IMR-90 (cell line): ENCODE measurements at regions not wholly inside any gene's neighbourhood (a gene's known extent, or its start where the extent isn't known, plus 50 kb on each side); places are given as distances from the start of the nearest gene placed in this dataset.
A peak's percentile ranks its signal among the peaks of the same experiment; 100 is the strongest.

Experiments used
- ATAC-seq: fragments of 200-7000 bp; cut with Tn5 transposase; 2 replicates; pipeline ENCODE4 v1.9.1; 2020; ENCODE audit warnings: low read depth, mild to moderate bottlenecking, moderate library complexity
- BruUV-seq: library from RNA; stranded (reverse); fragments of 400-500 nt; replicated peaks from 2 replicates; lab custom pipeline; 2021; lab: Mats Ljungman, UMichigan
- CTCF ChIA-PET: fragments of 300-600 bp; formaldehyde crosslinking; extraction: SDS; loops from one replicate; lab custom pipeline; 2021; ENCODE audit warnings: antibody characterized with exemption; lab: Yijun Ruan, JAX
- POLR2A ChIA-PET: fragments of 300-600 bp; sonication (Branson Sonifier 250); formaldehyde crosslinking; loops from one replicate; lab custom pipeline; 2022; ENCODE audit warnings: antibody characterized with exemption; ENCODE audit not compliant: unreplicated experiment; lab: Charles Lee
- DNase-seq: peaks from one replicate; pipeline ENCODE4 v3.0.0; 2013
- H2AFZ ChIP-seq: replicated peaks from 2 replicates; pipeline ENCODE3; 2013; ENCODE audit warnings: low read length, mild to moderate bottlenecking; ENCODE audit not compliant: poor library complexity
- H2AK5ac ChIP-seq: 2 replicates; pipeline ENCODE4 v1.6.1; 2013; ENCODE audit warnings: low read depth, low read length, inconsistent platforms
- H2AK9ac ChIP-seq: replicated peaks from 2 replicates; pipeline ENCODE3; 2013; ENCODE audit warnings: mild to moderate bottlenecking, low read depth, low read length, moderate library complexity; ENCODE audit not compliant: poor library complexity
- H2BK120ac ChIP-seq: 2 replicates; pipeline ENCODE4 v1.6.1; 2013; ENCODE audit warnings: low read depth, low read length, inconsistent platforms
- H2BK15ac ChIP-seq: 3 replicates; pipeline ENCODE4 v1.6.1; 2013; ENCODE audit warnings: low read depth, low read length, inconsistent platforms
- H2BK20ac ChIP-seq: 2 replicates; pipeline ENCODE4 v1.6.1; 2013; ENCODE audit warnings: low read depth, mild to moderate bottlenecking, inconsistent platforms, low read length, moderate library complexity
- H2BK5ac ChIP-seq: 2 replicates; pipeline ENCODE4 v1.6.1; 2013; ENCODE audit warnings: mild to moderate bottlenecking, low read depth, low read length, inconsistent platforms; ENCODE audit not compliant: poor library complexity, severe bottlenecking
- H3K14ac ChIP-seq: replicated peaks from 2 replicates; pipeline ENCODE4 v1.6.1; 2013; ENCODE audit warnings: low read depth, low read length, inconsistent platforms
- H3K18ac ChIP-seq: 2 replicates; pipeline ENCODE4 v1.6.1; 2013; ENCODE audit warnings: low read depth, low read length, control low read depth
- H3K23ac ChIP-seq: 2 replicates; pipeline ENCODE4 v1.6.1; 2013; ENCODE audit warnings: low read depth, low read length, inconsistent platforms
- H3K27ac ChIP-seq: 2 replicates; pipeline ENCODE4 v1.5.1; 2013; ENCODE audit warnings: mild to moderate bottlenecking, control low read depth, low read length; ENCODE audit not compliant: insufficient read depth
- H3K27me3 ChIP-seq: 2 replicates; pipeline ENCODE4 v1.6.1; 2013; ENCODE audit warnings: low read length; ENCODE audit not compliant: control insufficient read depth, insufficient read depth
- H3K36me3 ChIP-seq: 2 replicates; pipeline ENCODE4 v1.6.1; 2013; ENCODE audit warnings: low read length, mixed read lengths; ENCODE audit not compliant: control insufficient read depth, insufficient read depth
- H3K4ac ChIP-seq: 2 replicates; pipeline ENCODE4 v1.6.1; 2013; ENCODE audit warnings: low read depth, low read length, inconsistent platforms
- H3K4me1 ChIP-seq: 2 replicates; pipeline ENCODE4 v1.6.1; 2013; ENCODE audit warnings: low read length, mixed read lengths; ENCODE audit not compliant: control insufficient read depth, insufficient read depth
- H3K4me2 ChIP-seq: 2 replicates; pipeline ENCODE4 v1.6.1; 2013; ENCODE audit warnings: low read depth, mild to moderate bottlenecking, control low read depth, low read length, moderate library complexity
- H3K4me3 ChIP-seq: 2 replicates; pipeline ENCODE4 v1.5.1; 2013; ENCODE audit warnings: low read depth, mild to moderate bottlenecking, control low read depth, low read length, moderate library complexity; ENCODE audit not compliant: insufficient read depth
- H3K56ac ChIP-seq: 2 replicates; pipeline ENCODE4 v1.6.1; 2013; ENCODE audit warnings: low read length, inconsistent platforms; ENCODE audit not compliant: insufficient read depth; ENCODE audit errors: extremely low read depth
- H3K79me1 ChIP-seq, 2 experiments: 2 replicates each; pipeline ENCODE4 v1.6.1; 2013; ENCODE audit warnings: low read length in 2 of 2, inconsistent platforms in 1 of 2, low read depth in 1 of 2
- H3K9ac ChIP-seq: 2 replicates; pipeline ENCODE4 v1.6.1; 2013; ENCODE audit warnings: low read depth, low read length, control low read depth
- H3K9me1 ChIP-seq: 2 replicates; pipeline ENCODE4 v1.6.1; 2013; ENCODE audit warnings: low read length, inconsistent platforms; ENCODE audit not compliant: insufficient read depth
- H3K9me3 ChIP-seq: 2 replicates; pipeline ENCODE4 v1.6.1; 2013; ENCODE audit warnings: low read length; ENCODE audit not compliant: control insufficient read depth, insufficient read depth
- H4K20me1 ChIP-seq: 2 replicates; pipeline ENCODE4 v1.6.1; 2013; ENCODE audit warnings: low read length, inconsistent platforms; ENCODE audit not compliant: insufficient read depth
- H4K5ac ChIP-seq: 2 replicates; pipeline ENCODE4 v1.6.1; 2013; ENCODE audit warnings: mild to moderate bottlenecking, low read depth, low read length, control low read depth
- H4K8ac ChIP-seq, 2 experiments: 2 replicates each; pipeline ENCODE4 v1.6.1; 2013; ENCODE audit warnings: low read depth in 2 of 2, low read length in 2 of 2, control low read depth in 1 of 2, inconsistent platforms in 1 of 2
- H4K91ac ChIP-seq: 2 replicates; pipeline ENCODE4 v1.6.1; 2013; ENCODE audit warnings: low read depth, low read length, inconsistent platforms; ENCODE audit not compliant: insufficient read depth
- CEBPB ChIP-seq: IDR thresholded peaks from 2 replicates; pipeline ENCODE4 v1.6.1; 2012; ENCODE audit warnings: low read depth, low read length, improper control_type of control experiment
- FOS ChIP-seq: fragments of 150-350 bp; IDR thresholded peaks from 2 replicates; pipeline ENCODE4 v1.6.1; 2016; ENCODE audit warnings: low read depth, low read length
- MAZ ChIP-seq: IDR thresholded peaks from 2 replicates; pipeline ENCODE4 v1.6.1; 2012; ENCODE audit warnings: low read depth, mild to moderate bottlenecking, low read length, improper control_type of control experiment, moderate library complexity, borderline replicate concordance
- RCOR1 ChIP-seq: IDR thresholded peaks from 2 replicates; pipeline ENCODE4 v1.6.1; 2012; ENCODE audit warnings: mild to moderate bottlenecking, low read length, improper control_type of control experiment; ENCODE audit not compliant: insufficient replicate concordance
- dilution Hi-C: fragments of 300-500 bp; cut with HindIII; formaldehyde crosslinking; loops from one replicate; pipeline ENCODE4 v1.14.3; 2018; ENCODE audit warnings: low sequenced_read_pairs; ENCODE audit not compliant: unreplicated experiment
- in situ Hi-C: fragments of 300-500 bp; cut with MboI; formaldehyde crosslinking; loops from 3 replicates; pipeline ENCODE4 v1.14.3; 2019; ENCODE audit warnings: low sequenced_read_pairs, inconsistent platforms, mixed read lengths
- intact Hi-C: fragments of 100-400 bp; cut with micrococcal nuclease; formaldehyde crosslinking; loops from 2 replicates; pipeline ENCODE4 v1.10.0; 2022

- Histone ChIP-seq H3K36me3 (no peaks in the 10 kb centered on the region), H2BK5ac (no peak overlapping the region), H3K9me3 (peaks cover 5% of the 10 kb centered on the region; the same call in 1 of the 2 replicates), H3K9me1 (no peaks in the 10 kb centered on the region), H3K9ac (no peak overlapping the region), H2AFZ (no peak overlapping the region), H2AK9ac (no peak overlapping the region), H3K18ac (no peak overlapping the region), H3K4me1 (no peaks in the 10 kb centered on the region; the same call in 1 of the 2 replicates), H3K4me3 (no peak overlapping the region), H3K14ac (no peak overlapping the region), H3K27me3 (no peaks in the 10 kb centered on the region), H3K23ac (no peak overlapping the region), H2AK5ac (no peak overlapping the region), H4K20me1 (no peaks in the 10 kb centered on the region), H3K4me2 (no peak overlapping the region), H2BK15ac (no peak overlapping the region), H2BK120ac (no peak overlapping the region), H4K8ac (no peak overlapping the region), H3K27ac (no peak overlapping the region), H3K4ac (no peak overlapping the region), H2BK20ac (no peak overlapping the region), H4K5ac (no peak overlapping the region), H4K91ac (no peak overlapping the region), H3K79me1 (no peaks in the 10 kb centered on the region), H3K56ac (no peak overlapping the region)
- TF ChIP-seq MAZ = no peak
- TF ChIP-seq RCOR1 = peak; percentile 47
- peak; percentile 25; the same call in 1 of the 2 replicates for TF ChIP-seq FOS
- TF ChIP-seq CEBPB = no peak
- CTCF ChIA-PET = no interaction called here
- no TSS peak for BruUV-seq
- intact Hi-C loops (no loop called here), dilution Hi-C loops (no loop called here), in situ Hi-C loops (no loop called here)
- DNase-seq (peak; percentile 85), ATAC-seq (peak; percentile 75)
- POLR2A ChIA-PET = no interaction called here
Measured at GRCh38 chr3:94423578-94423977, 360.7 kb downstream of the NSUN3 start.
